ENCODE measurements at regions not wholly inside any gene's neighbourhood (a gene's known extent, or its start where the extent isn't known, plus 50 kb on each side); places are given as distances from the start of the nearest gene placed in this dataset.

DNA sequence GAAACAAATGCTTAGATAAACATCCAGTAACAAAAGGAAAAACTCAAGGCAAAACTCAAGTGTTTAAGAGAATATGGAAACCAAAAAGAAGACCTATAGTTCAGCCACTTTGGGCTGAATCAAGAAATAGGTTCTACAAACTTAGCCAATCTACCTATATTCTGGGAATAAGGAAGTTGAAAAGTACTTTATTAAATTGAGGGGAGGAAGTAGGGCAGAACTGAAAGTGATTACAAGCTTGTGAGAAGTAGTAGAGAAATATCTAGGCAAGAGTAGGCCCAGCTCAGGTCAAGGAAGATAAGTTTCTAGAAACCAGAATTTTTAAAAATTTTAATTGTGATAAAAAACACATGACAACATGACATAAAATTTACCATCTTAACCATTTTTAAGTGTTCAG lies 384.8 kb upstream of the PCSK5 start:
- TF ChIP-seq, protein P1, sequence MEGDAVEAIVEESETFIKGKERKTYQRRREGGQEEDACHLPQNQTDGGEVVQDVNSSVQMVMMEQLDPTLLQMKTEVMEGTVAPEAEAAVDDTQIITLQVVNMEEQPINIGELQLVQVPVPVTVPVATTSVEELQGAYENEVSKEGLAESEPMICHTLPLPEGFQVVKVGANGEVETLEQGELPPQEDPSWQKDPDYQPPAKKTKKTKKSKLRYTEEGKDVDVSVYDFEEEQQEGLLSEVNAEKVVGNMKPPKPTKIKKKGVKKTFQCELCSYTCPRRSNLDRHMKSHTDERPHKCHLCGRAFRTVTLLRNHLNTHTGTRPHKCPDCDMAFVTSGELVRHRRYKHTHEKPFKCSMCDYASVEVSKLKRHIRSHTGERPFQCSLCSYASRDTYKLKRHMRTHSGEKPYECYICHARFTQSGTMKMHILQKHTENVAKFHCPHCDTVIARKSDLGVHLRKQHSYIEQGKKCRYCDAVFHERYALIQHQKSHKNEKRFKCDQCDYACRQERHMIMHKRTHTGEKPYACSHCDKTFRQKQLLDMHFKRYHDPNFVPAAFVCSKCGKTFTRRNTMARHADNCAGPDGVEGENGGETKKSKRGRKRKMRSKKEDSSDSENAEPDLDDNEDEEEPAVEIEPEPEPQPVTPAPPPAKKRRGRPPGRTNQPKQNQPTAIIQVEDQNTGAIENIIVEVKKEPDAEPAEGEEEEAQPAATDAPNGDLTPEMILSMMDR (IDR thresholded peaks at IDR 0.05), result no peak
- no peak for TF ChIP-seq POLR2A (IDR thresholded peaks at IDR 0.05)
